Stimulated activated CD4-positive, alpha-beta T cell treated with anti-CD3 and anti-CD28 coated beads, TNF-alpha, amount 100 ng/mL, for 24 hours (primary cell): ENCODE measurements at regions not wholly inside any gene's neighbourhood (a gene's known extent, or its start where the extent isn't known, plus 50 kb on each side); places are given as distances from the start of the nearest gene placed in this dataset.

Source experiments
- DNase-seq, 3 experiments: peaks; one replicate each; pipeline ENCODE4 v3.0.0-alpha.2; 2020; ENCODE audit warnings: low read depth in 3 of 3

GRCh38 chr5:97580746-97581145 lies 397.7 kb upstream of the RIOK2 start:
- DNase-seq = no peak

- DNase-seq = no peak
These were observed 408.7 kb upstream of the RIOK2 start for GRCh38 chr5:97591781-97592180.

DNA sequence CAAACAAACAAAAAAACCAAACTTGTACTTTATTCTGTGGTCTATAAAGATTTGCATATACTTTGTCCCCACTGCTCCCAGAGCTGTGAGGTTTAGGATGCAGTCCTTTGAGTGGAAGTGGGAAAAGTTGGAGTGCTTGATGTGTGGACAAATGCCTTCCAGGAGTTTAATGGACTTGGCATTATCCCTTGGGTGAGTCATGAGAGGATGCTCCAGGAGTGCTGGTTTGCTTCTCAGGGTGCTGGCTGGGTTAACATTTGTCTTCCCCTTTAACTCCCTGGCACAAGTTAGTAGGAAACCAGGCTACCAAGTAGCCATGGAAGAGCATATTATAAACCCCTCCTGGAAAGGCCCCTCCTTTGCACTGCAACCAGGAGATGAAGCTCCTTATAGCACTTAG lies 417.4 kb upstream of the RIOK2 start:
- no peak for DNase-seq

- no peak for DNase-seq
These were observed 418.6 kb upstream of the RIOK2 start for GRCh38 chr5:97601651-97602050.

GRCh38 chr5:97606531-97606930 lies 423.5 kb upstream of the RIOK2 start:
- no peak for DNase-seq

DNA sequence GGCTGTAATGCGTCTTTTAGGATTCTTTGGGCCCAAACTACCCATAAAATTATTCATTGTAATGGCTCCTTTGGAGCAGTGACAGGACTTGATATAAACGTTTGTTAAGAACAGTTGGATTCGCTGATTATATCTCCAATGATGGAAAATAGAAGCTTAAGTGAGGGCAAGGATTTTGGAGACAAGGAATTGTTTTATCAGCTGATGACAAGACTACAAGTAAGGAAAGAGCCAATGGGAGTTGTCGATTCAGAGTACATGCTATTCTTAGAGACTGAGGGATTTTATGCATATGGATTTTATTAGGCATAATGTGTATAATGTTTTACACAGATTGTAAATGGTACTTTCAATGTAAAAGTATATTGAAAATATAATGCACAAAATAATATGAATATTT lies 425.5 kb upstream of the RIOK2 start:
- no peak for DNase-seq

GRCh38 chr5:97618721-97619120 lies 435.7 kb upstream of the RIOK2 start:
- DNase-seq = no peak

DNA sequence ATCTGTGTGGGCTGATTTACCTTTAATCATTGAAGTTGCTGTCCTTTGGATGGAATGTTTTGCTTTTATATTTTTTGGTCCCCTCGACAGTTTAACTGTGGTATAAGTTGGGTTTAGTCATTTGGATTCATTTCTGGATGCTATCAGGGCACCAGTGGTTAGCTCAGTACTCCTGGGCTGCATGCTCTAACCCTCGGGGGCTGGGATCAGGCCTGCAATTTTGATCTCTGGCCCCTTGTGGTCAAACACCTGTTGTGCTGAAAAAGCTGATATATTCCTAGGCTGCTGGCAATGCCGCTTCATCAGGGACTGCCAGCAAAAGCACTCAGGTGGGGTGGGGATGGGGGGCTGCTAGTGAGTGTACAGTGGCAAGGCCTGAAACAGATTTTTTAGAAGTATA lies 440.4 kb upstream of the RIOK2 start:
- no peak for DNase-seq

- DNase-seq = no peak
These were observed 441.8 kb upstream of the RIOK2 start for GRCh38 chr5:97624886-97625285.

- no peak for DNase-seq
These were observed 444.2 kb upstream of the RIOK2 start for GRCh38 chr5:97627272-97627671.

GRCh38 chr5:97628031-97628430 lies 445.0 kb upstream of the RIOK2 start:
- DNase-seq = no peak

GRCh38 chr5:97628807-97629206 lies 445.8 kb upstream of the RIOK2 start:
- DNase-seq = no peak

DNA sequence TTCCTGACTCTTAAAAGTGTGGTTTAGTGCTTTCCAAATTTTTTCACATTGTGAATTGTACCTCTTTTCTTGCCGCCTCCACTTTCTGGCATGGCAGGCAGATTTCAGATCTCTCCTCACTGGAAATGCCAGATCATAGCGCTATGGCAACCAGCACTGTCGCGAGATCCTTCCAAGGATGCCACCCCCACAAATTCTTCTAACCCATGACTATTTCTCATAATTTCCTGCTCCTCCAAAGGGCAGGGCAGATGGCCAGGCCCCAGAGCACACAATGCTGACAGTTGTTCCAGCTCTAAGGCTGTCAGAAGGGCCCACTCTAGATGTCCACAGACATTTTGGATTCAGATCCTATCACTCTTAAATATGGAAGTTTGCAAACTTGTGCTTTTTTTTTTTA lies 446.2 kb upstream of the RIOK2 start:
- DNase-seq = no peak

- no peak for DNase-seq
These were observed 452.5 kb upstream of the RIOK2 start for GRCh38 chr5:97635553-97635952.

DNA sequence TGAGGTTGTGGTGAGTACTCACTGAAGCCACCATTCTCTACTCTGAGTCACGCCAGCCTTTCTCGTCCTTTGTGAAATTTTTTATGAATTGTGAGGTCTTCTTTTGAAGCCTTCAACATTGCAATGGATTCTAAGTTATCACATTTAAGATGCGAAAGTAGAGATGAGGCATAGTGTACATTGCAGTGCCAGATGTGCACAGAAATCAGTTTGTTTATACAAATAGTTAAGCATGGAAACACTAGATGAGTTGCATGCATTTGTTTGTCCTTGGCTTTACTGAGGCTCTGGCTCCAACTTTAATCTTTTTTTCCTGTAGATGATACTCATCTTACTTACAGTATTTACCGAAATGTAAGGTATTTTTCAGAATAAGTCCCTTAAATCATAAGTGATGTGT lies 453.7 kb upstream of the RIOK2 start:
- DNase-seq = no peak

GRCh38 chr5:97641081-97641480 lies 458.0 kb upstream of the RIOK2 start:
- DNase-seq = no peak

DNA sequence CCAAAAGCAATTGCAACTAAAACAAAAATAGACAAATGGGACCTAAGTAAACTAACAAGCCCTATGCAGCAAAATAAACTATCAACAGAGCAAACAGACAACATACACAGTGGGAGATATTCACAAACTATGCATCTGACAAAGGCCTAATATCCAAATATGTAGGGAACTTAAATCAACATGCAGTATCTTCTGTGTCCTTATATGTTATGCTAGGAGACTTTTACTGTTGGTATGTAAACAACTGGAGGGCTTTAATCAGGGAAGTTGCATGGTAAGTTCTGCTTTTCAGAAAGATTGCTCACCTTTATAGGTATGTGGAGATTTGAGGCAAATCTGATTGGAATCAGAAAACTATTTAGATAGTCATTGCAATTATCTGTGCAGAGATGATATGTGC lies 461.2 kb upstream of the RIOK2 start:
- DNase-seq = no peak

GRCh38 chr5:97644896-97645295 lies 461.8 kb upstream of the RIOK2 start:
- no peak for DNase-seq

GRCh38 chr5:97657239-97657638 lies 474.2 kb upstream of the RIOK2 start:
- DNase-seq = no peak

DNA sequence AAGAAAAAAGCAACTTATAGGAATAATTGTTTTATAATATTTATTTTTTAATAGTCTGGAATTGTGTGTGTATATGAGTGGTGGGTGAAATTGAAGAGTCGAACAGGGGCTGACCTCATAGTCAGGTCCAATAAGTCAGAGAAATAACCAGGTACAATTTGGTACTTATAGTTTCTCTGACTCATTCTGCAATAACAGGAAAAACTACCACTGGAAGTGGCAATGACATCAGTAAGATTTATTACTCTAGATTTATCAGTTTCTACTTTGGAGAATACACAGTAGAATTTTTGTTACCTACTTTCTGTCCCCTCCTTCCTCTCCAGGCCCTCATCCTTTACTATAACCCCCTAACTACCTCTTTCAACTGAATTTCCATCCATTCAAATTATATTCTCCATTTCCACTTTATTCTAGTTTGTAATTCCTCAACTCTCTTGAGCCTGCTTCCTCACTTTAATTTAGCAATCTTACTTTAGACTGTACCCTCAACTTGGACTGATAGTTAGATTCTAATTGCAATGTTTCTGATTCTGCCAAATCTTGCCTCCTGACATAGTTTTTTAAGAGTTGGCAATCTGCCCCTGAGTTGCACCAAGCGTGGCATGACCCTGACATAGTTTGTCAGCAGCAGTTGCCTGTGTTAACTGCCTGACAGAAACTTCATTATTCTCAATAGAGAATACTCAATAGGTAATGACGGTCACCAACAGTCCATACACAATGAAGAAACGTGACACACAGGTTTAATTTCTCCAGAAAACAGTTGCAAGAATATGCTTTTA lies 475.3 kb upstream of the RIOK2 start:
- no peak for DNase-seq

DNA sequence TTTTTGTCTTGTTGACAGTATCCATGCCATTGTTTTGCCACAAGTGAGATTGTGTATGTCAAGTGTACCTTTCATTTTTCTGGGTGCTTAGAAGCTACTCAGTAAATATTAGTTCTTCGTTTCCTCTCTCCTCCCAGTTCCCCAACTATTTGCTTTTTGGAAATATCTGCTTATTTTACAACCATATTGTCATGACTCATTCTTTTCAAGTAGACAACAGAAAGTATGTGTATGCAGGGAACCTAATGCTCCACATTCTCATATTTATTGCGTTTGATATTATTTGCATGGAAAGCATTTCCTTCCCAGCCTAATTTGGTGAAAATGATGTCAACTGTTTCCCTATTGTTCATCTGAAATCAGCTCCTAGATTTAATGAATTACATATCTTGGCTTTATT lies 483.7 kb upstream of the RIOK2 start:
- no peak for DNase-seq

- no peak for DNase-seq
These were observed 487.4 kb upstream of the RIOK2 start for GRCh38 chr5:97670447-97670846.

DNA sequence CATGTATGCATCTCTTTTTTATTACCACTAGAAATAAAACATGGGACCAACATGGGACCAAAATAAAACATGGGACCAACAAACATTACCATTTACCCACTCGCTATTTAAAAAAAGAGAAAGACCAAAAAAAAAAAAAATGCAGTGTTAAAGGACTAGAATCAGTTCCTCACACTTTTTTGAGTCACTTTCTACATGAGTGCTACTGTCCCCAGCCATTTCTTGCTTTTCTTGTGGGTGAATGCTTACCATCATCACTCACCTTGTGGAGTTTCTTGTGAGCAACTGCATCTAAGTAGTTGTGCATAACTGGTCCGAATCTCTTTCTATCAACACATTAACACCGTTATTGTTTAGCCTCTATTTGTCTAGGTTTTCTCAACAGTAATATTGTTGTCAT lies 493.6 kb upstream of the RIOK2 start:
- DNase-seq = no peak

GRCh38 chr5:97694091-97694490 lies 511.0 kb upstream of the RIOK2 start:
- DNase-seq = no peak
